KMS-11 (cell line): ENCODE measurements at regions not wholly inside any gene's neighbourhood (a gene's known extent, or its start where the extent isn't known, plus 50 kb on each side); places are given as distances from the start of the nearest gene placed in this dataset.

Source experiments
- H2AFZ ChIP-seq: fragments of 200-600 bp; sonication (generic); 2 replicates; pipeline ENCODE4 v1.6.1; 2016; ENCODE audit warnings: antibody characterized with exemption, mixed run types, low read depth
- H3K27ac ChIP-seq: fragments of 200-600 bp; sonication (generic); 2 replicates; pipeline ENCODE4 v1.6.1; 2016; ENCODE audit warnings: mild to moderate bottlenecking, mixed run types
- H3K27me3 ChIP-seq: fragments of 200-600 bp; sonication (generic); 2 replicates; pipeline ENCODE4 v1.6.1; 2017; ENCODE audit warnings: mild to moderate bottlenecking, low read depth, mixed run types, moderate library complexity; ENCODE audit not compliant: insufficient read depth
- H3K36me3 ChIP-seq: fragments of 200-600 bp; sonication (generic); 2 replicates; pipeline ENCODE4 v1.6.1; 2017; ENCODE audit warnings: mild to moderate bottlenecking, mixed run types; ENCODE audit not compliant: insufficient read depth
- H3K4me1 ChIP-seq: fragments of 200-600 bp; sonication (generic); 2 replicates; pipeline ENCODE4 v1.6.1; 2016; ENCODE audit warnings: mild to moderate bottlenecking, low read depth, mixed run types; ENCODE audit not compliant: poor library complexity, severe bottlenecking
- H3K4me2 ChIP-seq: fragments of 200-600 bp; sonication (generic); 2 replicates; pipeline ENCODE4 v1.7.0; 2016; ENCODE audit warnings: mild to moderate bottlenecking, mixed run types
- H3K4me3 ChIP-seq: fragments of 200-600 bp; sonication (generic); IDR thresholded peaks from 2 replicates; pipeline ENCODE4 v1.6.1; 2017; ENCODE audit warnings: low read depth, low read length, mixed read lengths; ENCODE audit not compliant: insufficient read depth
- H3K79me2 ChIP-seq: fragments of 200-600 bp; sonication (generic); 2 replicates; pipeline ENCODE4 v1.6.1; 2016; ENCODE audit warnings: low read depth, mixed run types; ENCODE audit not compliant: insufficient read depth
- H3K9ac ChIP-seq: fragments of 200-600 bp; sonication (generic); 2 replicates; pipeline ENCODE4 v1.6.1; 2016; ENCODE audit warnings: mild to moderate bottlenecking, mixed run types
- H4K20me1 ChIP-seq: fragments of 200-600 bp; sonication (generic); 2 replicates; pipeline ENCODE4 v1.6.1; 2016; ENCODE audit warnings: mild to moderate bottlenecking, mixed run types; ENCODE audit not compliant: insufficient read depth
- CTCF ChIP-seq: fragments of 200-600 bp; sonication (generic); conservative IDR thresholded peaks from 2 replicates; pipeline ENCODE4 v1.6.1; 2017; ENCODE audit warnings: low read depth, mild to moderate bottlenecking, antibody characterized with exemption, low read length, moderate library complexity, mixed read lengths

DNA sequence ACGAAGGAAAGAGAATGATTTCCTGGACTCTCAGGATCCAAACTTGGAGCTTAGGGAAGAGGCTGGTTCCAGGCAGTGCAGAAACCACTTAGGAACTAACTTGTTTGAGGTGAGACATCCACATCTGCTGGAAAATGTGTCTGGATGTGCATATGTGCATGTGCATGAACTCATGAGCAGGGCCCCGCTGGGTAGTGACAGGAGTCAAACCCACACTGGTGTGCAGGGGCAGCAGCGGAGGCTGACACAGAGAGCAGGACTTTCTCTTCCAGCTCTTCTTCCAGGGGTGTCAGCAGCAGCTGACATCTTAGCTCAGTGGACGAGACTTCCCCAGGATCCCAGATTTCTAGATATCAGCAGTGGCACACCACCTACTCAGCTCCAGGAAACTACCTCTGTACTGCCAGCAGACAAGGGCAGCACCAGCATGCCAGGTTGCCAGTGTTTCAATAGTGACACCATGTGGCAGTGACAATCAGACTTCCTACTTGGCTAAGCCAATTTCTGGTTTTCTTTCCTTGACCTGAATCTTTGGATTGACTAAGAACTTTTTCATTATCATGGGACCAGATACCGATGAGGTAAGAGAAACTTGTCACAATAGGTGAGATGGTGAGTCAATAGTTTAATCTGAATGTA is 227.5 kb upstream of the ZC3H12C start:
- Histone ChIP-seq H3K9ac (no peak overlapping the region), H3K36me3 (no peaks in the 10 kb centered on the region), H3K4me2 (no peak overlapping the region), H4K20me1 (no peaks in the 10 kb centered on the region), H3K4me3 (no peak overlapping the region), H3K27ac (no peak overlapping the region), H2AFZ (no peak overlapping the region), H3K4me1 (no peaks in the 10 kb centered on the region), H3K79me2 (no peaks in the 10 kb centered on the region), H3K27me3 (no peaks in the 10 kb centered on the region)
- TF ChIP-seq CTCF = no peak

- no peaks in the 10 kb centered on the region for H3K27me3 ChIP-seq
- H3K36me3 ChIP-seq = no peaks in the 10 kb centered on the region
- H3K27ac ChIP-seq = no peak overlapping the region
- H3K79me2 ChIP-seq = no peaks in the 10 kb centered on the region
- H3K4me2 ChIP-seq = no peak overlapping the region
- TF ChIP-seq CTCF = no peak
- no peaks in the 10 kb centered on the region for H4K20me1 ChIP-seq
- H3K4me3 ChIP-seq = no peak overlapping the region
- H3K4me1 ChIP-seq = no peaks in the 10 kb centered on the region
- H2AFZ ChIP-seq = no peak overlapping the region
- no peak overlapping the region for H3K9ac ChIP-seq
Measured at GRCh38 chr11:109867784-109868183, 225.4 kb upstream of the ZC3H12C start.

GRCh38 chr11:109869536-109869935 is 223.7 kb upstream of the ZC3H12C start:
- Histone ChIP-seq H2AFZ (no peak overlapping the region), H3K27me3 (no peaks in the 10 kb centered on the region), H3K4me3 (no peak overlapping the region), H3K4me2 (no peak overlapping the region), H3K4me1 (no peaks in the 10 kb centered on the region), H3K27ac (no peak overlapping the region), H3K9ac (no peak overlapping the region), H4K20me1 (no peaks in the 10 kb centered on the region), H3K36me3 (no peaks in the 10 kb centered on the region), H3K79me2 (no peaks in the 10 kb centered on the region)
- TF ChIP-seq CTCF = no peak

GRCh38 chr11:109870297-109870696 is 222.9 kb upstream of the ZC3H12C start:
- TF ChIP-seq CTCF = no peak
- H3K4me2 ChIP-seq = no peak overlapping the region
- H4K20me1 ChIP-seq = no peaks in the 10 kb centered on the region
- H3K9ac ChIP-seq = no peak overlapping the region
- no peaks in the 10 kb centered on the region for H3K27me3 ChIP-seq
- H3K36me3 ChIP-seq = no peaks in the 10 kb centered on the region
- H3K79me2 ChIP-seq = no peaks in the 10 kb centered on the region
- no peaks in the 10 kb centered on the region for H3K4me1 ChIP-seq
- H3K4me3 ChIP-seq = no peak overlapping the region
- no peak overlapping the region for H2AFZ ChIP-seq
- H3K27ac ChIP-seq = no peak overlapping the region
